Natural killer cell (primary cell): ENCODE measurements at regions not wholly inside any gene's neighbourhood (a gene's known extent, or its start where the extent isn't known, plus 50 kb on each side); places are given as distances from the start of the nearest gene placed in this dataset.

Source experiments
- ATAC-seq, 3 donors: fragments of 150-1000 bp in 2 of 3; fragments of 200-7000 bp in 1 of 3; cut with Tn5 transposase; 1 replicate in 1 of 3; 2 replicates in 2 of 3; pipeline ENCODE4 v1.10.0; 2021; ENCODE audit warnings: mild to moderate bottlenecking in 2 of 3, moderate library complexity in 2 of 3
- DNase-seq, 2 donors: peaks; one replicate each; pipeline versions ENCODE4 v3.0.0 to v3.0.0-alpha.2; 2013 to 2021; ENCODE audit warnings: mixed read lengths in 1 of 2
- H3K27ac ChIP-seq: one replicate; pipeline ENCODE4 v1.5.1; 2013; ENCODE audit warnings: mild to moderate bottlenecking, low read length
- H3K27me3 ChIP-seq: one replicate; pipeline ENCODE4 v1.6.1; 2013; ENCODE audit warnings: low read length; ENCODE audit not compliant: control insufficient read depth, insufficient read depth
- H3K36me3 ChIP-seq: one replicate; pipeline ENCODE4 v1.6.1; 2013; ENCODE audit warnings: low read length; ENCODE audit not compliant: control insufficient read depth, insufficient read depth
- H3K4me1 ChIP-seq: one replicate; pipeline ENCODE4 v1.6.1; 2013; ENCODE audit warnings: low read length; ENCODE audit not compliant: control insufficient read depth, insufficient read depth
- H3K4me3 ChIP-seq: one replicate; pipeline ENCODE4 v1.5.1; 2013; ENCODE audit warnings: low read length
- H3K9me3 ChIP-seq: one replicate; pipeline ENCODE4 v1.6.1; 2013; ENCODE audit warnings: low read length; ENCODE audit not compliant: control insufficient read depth, insufficient read depth
- H3K27ac Mint-ChIP-seq, 2 donors: one replicate each; pipeline ENCODE4 v1.8.0; 2022; ENCODE audit warnings: mild to moderate bottlenecking in 2 of 2, mixed read lengths in 2 of 2, moderate library complexity in 1 of 2
- H3K27me3 Mint-ChIP-seq, 2 donors: one replicate each; pipeline ENCODE4 v1.8.0; 2022; ENCODE audit warnings: low read depth in 2 of 2, mixed read lengths in 2 of 2
- H3K36me3 Mint-ChIP-seq: one replicate; pipeline ENCODE4 v1.8.0; 2022; ENCODE audit warnings: mixed read lengths
- H3K4me1 Mint-ChIP-seq, 2 donors: one replicate each; pipeline ENCODE4 v1.8.0; 2022; ENCODE audit warnings: mixed read lengths in 2 of 2
- H3K4me3 Mint-ChIP-seq: one replicate; pipeline ENCODE4 v1.8.0; 2022; ENCODE audit warnings: mild to moderate bottlenecking, moderate library complexity, mixed read lengths
- H3K9me3 Mint-ChIP-seq, 2 donors: one replicate each; pipeline ENCODE4 v1.8.0; 2022; ENCODE audit warnings: mixed read lengths in 2 of 2
- CTCF ChIP-seq: fragments of 200-600 bp; IDR thresholded peaks from one replicate; pipeline ENCODE4 v1.8.0; 2022; ENCODE audit warnings: antibody characterized with exemption
- WGBS: methylation state at CpG from one replicate; pipeline ENCODE4 v1.1.7; 2013; ENCODE audit warnings: missing lambda C conversion rate; ENCODE audit not compliant: insufficient coverage; 5-methylcytosine and 5-hydroxymethylcytosine counted together
- intact Hi-C: fragments of 100-400 bp; cut with micrococcal nuclease; formaldehyde crosslinking; loops from one replicate; pipeline ENCODE4 v1.14.2; 2022

GRCh38 chr2:221677688-221678087, 105.6 kb upstream of the EPHA4 start:
- no peaks in the 10 kb centered on the region for H3K27me3 ChIP-seq
- no peak for ATAC-seq
- no peak for TF ChIP-seq CTCF
- Mint-ChIP-seq H3K4me3 (no peak overlapping the region), H3K36me3 (no peaks in the 10 kb centered on the region), H3K27me3 (no peaks in the 10 kb centered on the region), H3K9me3 (peaks cover 0 to 2% of the 10 kb centered on the region in 2 donors), H3K27ac (no peak overlapping the region), H3K4me1 (no peaks in the 10 kb centered on the region)
- intact Hi-C loops = no loop called here
- no peak overlapping the region for H3K4me3 ChIP-seq
- H3K36me3 ChIP-seq = no peaks in the 10 kb centered on the region
- 75% methylated on average over 1 of the region's 1 CpG for WGBS
- no peak overlapping the region for H3K27ac ChIP-seq
- no peak for DNase-seq
- H3K9me3 ChIP-seq = no peaks in the 10 kb centered on the region
- no peaks in the 10 kb centered on the region for H3K4me1 ChIP-seq

GRCh38 chr2:221676566-221677172, 104.6 kb upstream of the EPHA4 start:
- no peak for ATAC-seq
- Mint-ChIP-seq H3K36me3 (no peaks in the 10 kb centered on the region), H3K27ac (no peak overlapping the region), H3K27me3 (no peaks in the 10 kb centered on the region), H3K9me3 (peaks cover 0 to 2% of the 10 kb centered on the region in 2 donors), H3K4me1 (no peaks in the 10 kb centered on the region), H3K4me3 (no peak overlapping the region)
- intact Hi-C loops = no loop called here
- H3K27me3 ChIP-seq = no peaks in the 10 kb centered on the region
- H3K4me1 ChIP-seq = no peaks in the 10 kb centered on the region
- 88% methylated on average over 4 of the region's 6 CpGs for WGBS
- H3K4me3 ChIP-seq = no peak overlapping the region
- DNase-seq = no peak
- TF ChIP-seq CTCF = no peak
- H3K27ac ChIP-seq = no peak overlapping the region
- H3K9me3 ChIP-seq = no peaks in the 10 kb centered on the region
- no peaks in the 10 kb centered on the region for H3K36me3 ChIP-seq

GRCh38 chr2:221675201-221675908, 103.3 kb upstream of the EPHA4 start:
- Mint-ChIP-seq H3K4me1 (no peaks in the 10 kb centered on the region), H3K9me3 (peaks cover 0 to 4% of the 10 kb centered on the region in 2 donors), H3K27ac (no peak overlapping the region), H3K4me3 (no peak overlapping the region), H3K27me3 (no peaks in the 10 kb centered on the region), H3K36me3 (no peaks in the 10 kb centered on the region)
- Histone ChIP-seq H3K27ac (no peak overlapping the region), H3K36me3 (no peaks in the 10 kb centered on the region), H3K4me1 (no peaks in the 10 kb centered on the region), H3K27me3 (no peaks in the 10 kb centered on the region), H3K4me3 (no peak overlapping the region), H3K9me3 (no peaks in the 10 kb centered on the region)
- WGBS = 66% methylated on average over 4 of the region's 5 CpGs
- ATAC-seq = no peak
- intact Hi-C loops = no loop called here
- no peak for TF ChIP-seq CTCF
- DNase-seq = no peak

- no peaks in the 10 kb centered on the region for H3K36me3 Mint-ChIP-seq
- Histone ChIP-seq H3K9me3 (no peaks in the 10 kb centered on the region), H3K4me1 (no peaks in the 10 kb centered on the region), H3K36me3 (no peaks in the 10 kb centered on the region), H3K4me3 (no peak overlapping the region), H3K27ac (no peak overlapping the region), H3K27me3 (no peaks in the 10 kb centered on the region)
- ATAC-seq = no peak
- 88% methylated on average over 3 of the region's 4 CpGs for WGBS
- intact Hi-C loops = no loop called here
- H3K27me3 Mint-ChIP-seq = no peaks in the 10 kb centered on the region
- no peak overlapping the region for H3K27ac Mint-ChIP-seq
- TF ChIP-seq CTCF = no peak
- H3K4me3 Mint-ChIP-seq = no peak overlapping the region
- no peak for DNase-seq
- peaks cover 0 to 3% of the 10 kb centered on the region in 2 donors for H3K9me3 Mint-ChIP-seq
- H3K4me1 Mint-ChIP-seq = no peaks in the 10 kb centered on the region
Measured at GRCh38 chr2:221674446-221674845, 102.3 kb upstream of the EPHA4 start.
